ENCODE measurements at regions not wholly inside any gene's neighbourhood (a gene's known extent, or its start where the extent isn't known, plus 50 kb on each side); places are given as distances from the start of the nearest gene placed in this dataset.

DNA sequence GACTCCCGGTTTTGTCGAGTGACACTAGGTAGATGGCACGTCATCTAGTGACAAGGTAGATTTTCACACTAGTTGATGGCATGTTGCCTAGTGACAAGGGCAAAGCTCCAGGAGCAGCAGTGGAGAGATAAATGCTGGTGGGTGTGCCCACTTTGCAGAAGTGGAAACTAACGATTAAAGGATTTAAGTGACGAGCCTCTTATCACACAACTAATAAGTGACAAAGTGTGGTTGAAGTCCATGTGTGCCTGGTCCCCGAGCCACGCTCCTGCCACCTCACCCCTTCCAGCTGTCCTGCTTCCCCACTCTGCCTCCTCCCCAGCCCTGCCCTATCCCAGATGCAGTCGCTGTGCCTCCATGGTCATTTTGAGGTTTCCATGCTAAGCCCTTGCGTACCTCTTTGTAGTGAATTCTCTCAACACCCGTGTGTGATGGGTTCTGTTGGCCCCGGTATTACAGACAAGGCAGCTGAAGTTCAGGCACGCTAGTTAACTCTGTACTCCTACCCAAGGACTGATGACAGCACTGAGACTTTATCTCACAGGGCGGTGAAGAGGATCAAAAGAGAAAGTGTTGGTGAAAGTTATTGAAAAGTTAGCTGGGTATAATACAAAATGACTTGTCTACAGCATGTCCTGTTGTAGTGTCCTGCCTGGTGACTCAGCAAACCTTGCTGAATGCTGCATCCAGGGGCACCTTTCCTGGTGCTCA lies 113.4 kb upstream of the GLI2 start:
- no peak for TF ChIP-seq POLR2A (IDR thresholded peaks at IDR 0.05)
- TF ChIP-seq, protein P1, sequence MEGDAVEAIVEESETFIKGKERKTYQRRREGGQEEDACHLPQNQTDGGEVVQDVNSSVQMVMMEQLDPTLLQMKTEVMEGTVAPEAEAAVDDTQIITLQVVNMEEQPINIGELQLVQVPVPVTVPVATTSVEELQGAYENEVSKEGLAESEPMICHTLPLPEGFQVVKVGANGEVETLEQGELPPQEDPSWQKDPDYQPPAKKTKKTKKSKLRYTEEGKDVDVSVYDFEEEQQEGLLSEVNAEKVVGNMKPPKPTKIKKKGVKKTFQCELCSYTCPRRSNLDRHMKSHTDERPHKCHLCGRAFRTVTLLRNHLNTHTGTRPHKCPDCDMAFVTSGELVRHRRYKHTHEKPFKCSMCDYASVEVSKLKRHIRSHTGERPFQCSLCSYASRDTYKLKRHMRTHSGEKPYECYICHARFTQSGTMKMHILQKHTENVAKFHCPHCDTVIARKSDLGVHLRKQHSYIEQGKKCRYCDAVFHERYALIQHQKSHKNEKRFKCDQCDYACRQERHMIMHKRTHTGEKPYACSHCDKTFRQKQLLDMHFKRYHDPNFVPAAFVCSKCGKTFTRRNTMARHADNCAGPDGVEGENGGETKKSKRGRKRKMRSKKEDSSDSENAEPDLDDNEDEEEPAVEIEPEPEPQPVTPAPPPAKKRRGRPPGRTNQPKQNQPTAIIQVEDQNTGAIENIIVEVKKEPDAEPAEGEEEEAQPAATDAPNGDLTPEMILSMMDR (IDR thresholded peaks at IDR 0.05): no peak

Data from vagina (tissue), 2 donors.